Activated CD4-positive, alpha-beta T cell treated with anti-CD3 and anti-CD28 coated beads for 1 hour (primary cell): ENCODE measurements at regions not wholly inside any gene's neighbourhood (a gene's known extent, or its start where the extent isn't known, plus 50 kb on each side); places are given as distances from the start of the nearest gene placed in this dataset.

Experiments used
- DNase-seq: peaks from one replicate; pipeline ENCODE4 v3.0.0-alpha.2; 2020

- DNase-seq, result no peak
Observed at GRCh38 chr14:106811162-106811561, 1284.8 kb downstream of the TMEM121 start.

DNA sequence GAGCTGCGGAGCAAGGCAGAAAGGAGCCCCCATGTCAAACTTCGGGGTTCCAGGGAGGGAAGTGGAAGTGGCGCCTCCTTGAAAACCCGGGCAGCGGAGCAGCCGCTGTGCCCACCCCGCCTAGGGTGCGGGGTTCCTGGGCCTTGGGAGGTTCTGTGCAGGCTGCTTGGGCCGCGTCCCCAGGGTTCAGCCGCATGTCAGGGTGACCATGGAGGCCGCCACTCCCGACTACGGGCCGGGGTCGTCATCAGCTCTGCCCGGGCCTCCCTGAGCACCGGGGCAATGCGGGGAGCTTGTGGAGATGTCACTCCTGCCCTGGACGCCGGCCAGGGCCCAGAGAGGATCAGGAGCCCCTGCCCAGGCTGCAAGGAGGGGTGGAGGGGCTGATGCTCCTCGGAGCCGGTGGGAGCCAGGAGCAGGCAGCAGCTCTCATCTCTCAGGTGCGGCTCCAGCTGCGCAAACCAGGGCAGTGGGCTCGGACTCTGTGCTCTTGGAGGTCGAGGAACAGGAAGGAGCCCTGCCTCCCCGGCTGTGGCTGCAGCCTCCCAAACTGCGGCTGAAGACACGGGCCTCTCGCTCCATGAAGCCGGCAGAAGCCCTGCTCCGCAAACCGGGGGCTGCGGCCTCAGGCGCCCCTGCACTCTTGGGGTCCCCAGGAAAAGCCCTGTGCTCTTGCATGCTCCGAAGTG lies 1286.5 kb downstream of the TMEM121 start:
- no peak for DNase-seq

GRCh38 chr14:106813477-106813823 lies 1287.1 kb downstream of the TMEM121 start:
- DNase-seq, result no peak

DNA sequence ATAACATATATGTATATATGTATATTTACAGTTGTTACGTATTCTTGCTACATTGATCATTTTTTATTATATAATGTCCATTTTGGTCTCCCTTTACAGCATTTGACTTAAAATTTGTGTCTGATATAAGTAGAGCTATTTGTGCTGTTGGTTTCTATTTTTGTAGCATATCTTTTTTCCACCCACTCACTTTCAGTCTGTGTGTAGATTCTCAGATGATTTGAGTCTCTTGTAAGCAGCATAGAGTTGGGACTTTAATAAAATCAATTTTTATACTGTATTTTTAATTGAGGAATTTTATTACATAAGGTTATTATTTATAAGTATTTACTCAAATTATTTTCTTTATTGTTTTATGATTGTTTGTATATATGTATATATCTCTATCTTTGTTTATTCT lies 1293.7 kb downstream of the TMEM121 start:
- DNase-seq, result no peak

GRCh38 chr14:106821119-106821518 lies 1294.7 kb downstream of the TMEM121 start:
- no peak for DNase-seq

DNA sequence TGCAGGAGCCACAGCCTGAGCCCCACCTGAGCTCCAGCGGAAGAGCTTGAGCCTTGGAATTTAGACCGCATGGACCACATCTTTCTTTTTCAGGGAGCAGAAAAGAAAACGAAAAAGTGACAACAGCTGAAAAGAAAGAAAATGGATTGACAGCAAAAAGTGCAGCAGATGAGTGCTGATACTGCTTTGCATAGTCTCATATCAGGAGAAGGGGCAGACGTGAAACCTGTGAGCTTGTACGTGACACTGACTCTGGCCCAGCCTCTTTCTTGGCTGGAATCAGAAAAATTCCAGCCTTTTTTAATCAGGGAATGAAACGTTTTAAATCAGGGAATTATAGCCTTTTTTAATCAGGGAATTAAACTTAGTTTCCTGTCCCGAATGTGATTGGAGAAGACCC lies 1296.5 kb downstream of the TMEM121 start:
- no peak for DNase-seq

DNA sequence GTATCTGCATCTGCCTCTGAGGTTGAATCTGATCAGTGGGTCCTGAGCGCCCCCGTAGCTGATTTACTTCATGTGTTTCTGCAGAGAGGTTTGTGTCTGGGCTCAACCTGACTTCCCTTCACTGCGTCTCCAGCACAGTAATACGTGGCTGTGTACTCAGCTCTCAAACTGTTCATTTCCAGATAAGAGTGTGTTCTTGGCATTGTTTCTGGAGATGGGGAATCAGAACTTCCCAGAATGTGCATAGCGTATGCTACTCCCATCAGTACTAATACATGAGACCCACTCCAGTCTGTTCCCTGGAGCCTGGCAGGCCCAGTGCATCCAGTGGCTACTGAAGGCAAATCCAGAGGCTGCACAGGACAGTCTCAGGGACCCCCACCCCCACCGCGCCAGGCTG lies 1297.2 kb downstream of the TMEM121 start:
- DNase-seq, result no peak

- DNase-seq, result no peak
Observed at GRCh38 chr14:106826833-106827369, 1300.5 kb downstream of the TMEM121 start.

GRCh38 chr14:106831322-106831720 lies 1304.9 kb downstream of the TMEM121 start:
- no peak for DNase-seq

- DNase-seq, result no peak
Observed at GRCh38 chr14:106837870-106838269, 1311.5 kb downstream of the TMEM121 start.

- DNase-seq, result no peak
Observed at GRCh38 chr14:106838991-106839769, 1312.8 kb downstream of the TMEM121 start.

GRCh38 chr14:106840258-106840657 lies 1313.9 kb downstream of the TMEM121 start:
- DNase-seq, result no peak

DNA sequence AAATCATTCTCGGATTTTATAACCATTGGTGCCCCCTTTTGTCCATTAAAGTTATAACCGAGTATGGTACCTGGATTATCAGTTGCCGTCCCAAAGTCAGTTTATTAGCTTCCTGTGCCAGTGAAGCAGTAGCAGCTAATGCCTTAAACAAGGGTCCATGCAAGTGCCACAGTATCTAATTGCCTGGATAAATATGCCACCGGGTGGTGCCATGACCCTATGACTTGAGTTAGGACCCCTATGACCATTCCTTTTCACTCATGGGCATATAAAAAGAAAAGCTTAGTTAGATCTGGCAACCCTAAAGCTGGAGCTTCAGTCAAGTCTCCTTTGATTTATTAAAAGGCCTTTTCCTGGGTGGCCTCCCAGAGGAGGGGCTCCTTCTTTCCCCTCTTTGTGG lies 1314.6 kb downstream of the TMEM121 start:
- no peak for DNase-seq

GRCh38 chr14:106841701-106842100 lies 1315.3 kb downstream of the TMEM121 start:
- DNase-seq, result no peak

GRCh38 chr14:106842687-106843086 lies 1316.3 kb downstream of the TMEM121 start:
- no peak for DNase-seq

GRCh38 chr14:106843386-106843785 lies 1317.0 kb downstream of the TMEM121 start:
- DNase-seq, result no peak

DNA sequence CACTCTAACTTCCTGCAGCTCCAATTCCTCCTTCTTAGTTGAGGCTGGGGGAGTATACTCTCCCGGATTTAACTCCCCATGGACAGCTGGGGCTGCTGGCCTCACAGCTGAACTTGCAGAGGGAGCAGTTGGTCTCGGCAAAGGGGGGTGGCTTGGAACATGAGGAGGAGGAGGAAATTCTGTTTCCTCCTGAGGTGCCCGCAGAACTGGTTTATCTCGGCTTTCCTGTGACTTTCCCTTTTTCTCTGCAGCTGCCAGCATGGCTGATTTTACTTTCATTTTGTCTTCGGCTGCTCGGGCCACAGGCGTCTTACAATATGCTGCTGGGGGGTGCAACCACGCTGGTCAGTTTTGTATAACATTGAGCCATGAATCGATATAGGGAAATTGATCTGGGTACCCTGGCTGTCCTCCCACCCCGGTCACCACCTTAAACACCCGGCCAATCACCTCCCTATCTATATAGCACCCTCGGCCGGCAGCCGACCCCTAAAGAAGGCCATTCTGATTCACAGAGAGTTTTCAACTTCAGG lies 1317.6 kb downstream of the TMEM121 start:
- no peak for DNase-seq

DNA sequence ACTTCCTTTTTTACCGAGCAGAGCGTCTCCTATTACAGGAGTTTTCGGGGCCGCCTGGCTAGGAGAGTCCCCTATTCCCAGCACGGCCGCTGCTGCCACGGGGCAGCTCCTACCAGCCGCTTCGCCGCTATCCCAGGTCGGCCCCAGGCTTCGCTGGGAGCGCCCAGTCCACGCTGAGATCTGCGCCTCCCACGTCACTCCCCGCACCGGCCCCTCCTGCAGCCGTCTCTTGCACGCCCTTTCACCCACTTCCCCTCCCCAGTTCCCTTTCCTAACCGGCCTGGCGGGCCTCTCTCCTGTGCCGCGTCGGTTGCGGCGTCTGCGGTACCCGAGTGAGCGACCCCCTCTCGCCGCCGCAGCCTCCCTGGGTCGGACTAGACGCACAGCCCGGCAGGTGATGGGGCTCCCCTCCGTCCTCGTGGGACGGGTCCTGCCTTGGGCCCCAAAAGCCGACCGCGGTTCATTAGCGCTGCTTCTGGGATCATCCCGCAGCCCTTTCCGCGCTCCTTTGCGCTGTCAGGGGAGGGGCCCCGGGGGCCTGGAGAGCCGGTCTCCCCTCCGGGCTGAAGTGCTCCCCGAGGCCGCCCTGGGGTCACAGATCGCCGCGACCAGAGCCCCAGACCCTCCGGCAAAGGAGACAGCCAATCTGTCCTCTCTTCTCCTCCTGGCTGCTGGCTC lies 1318.4 kb downstream of the TMEM121 start:
- peak; percentile 56 for DNase-seq

GRCh38 chr14:106845286-106846087 lies 1319.1 kb downstream of the TMEM121 start:
- DNase-seq, result peak; percentile 38

DNA sequence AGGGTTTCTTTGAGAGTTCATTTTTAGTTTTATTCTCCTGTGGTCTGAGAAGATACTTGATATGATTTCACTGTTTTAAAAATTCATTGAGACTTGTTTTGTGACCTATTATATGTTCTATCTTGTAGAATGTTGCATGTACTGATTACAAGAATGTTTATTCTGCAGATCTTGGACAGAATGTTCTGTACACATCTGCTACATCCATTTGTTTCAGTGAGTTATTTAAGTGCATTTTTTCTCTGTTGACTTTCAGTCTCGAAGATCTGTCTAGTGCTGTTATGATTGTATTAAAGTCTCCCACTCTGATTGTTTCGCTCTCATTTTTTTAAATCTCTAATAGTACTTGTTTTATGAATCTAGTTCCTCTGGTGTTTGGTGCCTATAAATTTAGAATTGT lies 1319.8 kb downstream of the TMEM121 start:
- DNase-seq, result no peak

DNA sequence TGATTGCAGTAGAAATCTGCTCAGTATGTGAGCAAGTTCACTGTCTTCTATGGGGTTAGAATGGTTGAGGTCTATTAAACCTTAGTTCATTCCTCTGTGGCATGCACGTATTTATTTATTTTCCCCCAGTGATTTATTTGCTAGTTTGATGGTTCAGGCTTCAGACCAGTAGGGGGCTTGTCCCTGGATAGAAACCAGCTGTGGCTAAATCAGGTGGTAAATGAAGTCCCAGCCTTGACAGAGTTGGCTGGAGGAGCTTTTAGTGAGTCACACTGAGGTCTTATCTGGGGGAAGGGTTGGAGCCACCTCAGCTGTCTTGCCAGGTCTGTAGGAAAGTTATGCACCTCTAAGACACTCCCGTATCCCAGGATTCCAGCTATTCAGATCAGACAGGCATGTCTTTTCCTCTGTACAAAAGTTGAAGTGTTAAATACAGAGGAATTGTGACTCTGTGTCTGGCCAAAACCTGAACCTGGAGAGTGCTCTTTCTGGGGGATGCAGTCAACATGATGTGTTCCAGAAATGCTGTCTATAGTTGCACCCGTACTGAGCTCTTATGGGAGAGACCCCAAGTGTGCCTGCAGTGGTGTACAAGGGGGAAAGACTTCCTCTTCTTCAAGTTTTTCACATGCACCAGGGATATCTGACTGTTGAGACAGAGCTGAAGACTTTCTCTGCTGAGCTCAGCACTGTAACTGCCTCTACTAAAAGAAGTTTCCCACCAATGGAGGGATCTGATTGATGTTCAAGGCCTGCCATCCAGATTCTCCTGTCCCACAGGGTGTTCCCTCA lies 1322.1 kb downstream of the TMEM121 start:
- no peak for DNase-seq
